Neural crest cell (in vitro differentiated cells): ENCODE measurements at regions not wholly inside any gene's neighbourhood (a gene's known extent, or its start where the extent isn't known, plus 50 kb on each side); places are given as distances from the start of the nearest gene placed in this dataset.

ENCODE experiments used
- DNase-seq: peaks from one replicate; pipeline ENCODE4 v3.0.0; 2021; ENCODE audit warnings: low read depth, mixed read lengths, low spot score
- H3K27ac Mint-ChIP-seq: one replicate; pipeline ENCODE4 v1.8.0; 2021; ENCODE audit warnings: mild to moderate bottlenecking, mixed read lengths; ENCODE audit not compliant: unreplicated experiment
- H3K27me3 Mint-ChIP-seq: 2 replicates; pipeline ENCODE4 v1.8.0; 2021; ENCODE audit warnings: low read depth, mild to moderate bottlenecking, mixed read lengths
- H3K36me3 Mint-ChIP-seq: 2 replicates; pipeline ENCODE4 v1.8.0; 2021; ENCODE audit warnings: low read depth, mild to moderate bottlenecking, mixed read lengths
- H3K4me1 Mint-ChIP-seq: 2 replicates; pipeline ENCODE4 v1.8.0; 2021; ENCODE audit warnings: mixed read lengths
- H3K4me3 Mint-ChIP-seq: one replicate; pipeline ENCODE4 v1.8.0; 2021; ENCODE audit warnings: mild to moderate bottlenecking, mixed read lengths
- H3K9me3 Mint-ChIP-seq: 2 replicates; pipeline ENCODE4 v1.8.0; 2021; ENCODE audit warnings: mixed read lengths
- CTCF ChIP-seq: fragments of 200-600 bp; sonication (generic); conservative IDR thresholded peaks from 2 replicates; pipeline ENCODE4 v1.5.0; 2021; ENCODE audit warnings: antibody characterized with exemption, mild to moderate bottlenecking

- H3K4me1 Mint-ChIP-seq: no peaks in the 10 kb centered on the region
- H3K9me3 Mint-ChIP-seq: peaks cover 4% of the 10 kb centered on the region
Observed at GRCh38 chr12:83404521-83404920, 717.8 kb downstream of the TMTC2 start.

GRCh38 chr12:83390186-83390585, 703.5 kb downstream of the TMTC2 start:
- Mint-ChIP-seq H3K4me1 (no peaks in the 10 kb centered on the region), H3K9me3 (no peaks in the 10 kb centered on the region), H3K27me3 (no peaks in the 10 kb centered on the region), H3K27ac (no peak overlapping the region), H3K4me3 (no peak overlapping the region), H3K36me3 (no peaks in the 10 kb centered on the region)
- TF ChIP-seq CTCF: no peak
- DNase-seq: no peak

More at GRCh38 chr12:83404521-83404920, 717.8 kb downstream of the TMTC2 start:
- no peak for TF ChIP-seq CTCF
- Mint-ChIP-seq H3K27ac (no peak overlapping the region), H3K27me3 (no peaks in the 10 kb centered on the region), H3K4me3 (no peak overlapping the region), H3K36me3 (no peaks in the 10 kb centered on the region)
- DNase-seq: no peak

GRCh38 chr12:83389237-83389996, 702.7 kb downstream of the TMTC2 start:
- H3K36me3 Mint-ChIP-seq: no peaks in the 10 kb centered on the region
- H3K4me3 Mint-ChIP-seq: no peak overlapping the region
- no peak overlapping the region for H3K27ac Mint-ChIP-seq
- peak; percentile 53 for TF ChIP-seq CTCF
- H3K9me3 Mint-ChIP-seq: no peaks in the 10 kb centered on the region
- peak; percentile 3 for DNase-seq
- no peaks in the 10 kb centered on the region for H3K4me1 Mint-ChIP-seq
- no peaks in the 10 kb centered on the region for H3K27me3 Mint-ChIP-seq

GRCh38 chr12:83388551-83388950, 701.8 kb downstream of the TMTC2 start:
- no peak for DNase-seq
- no peak for TF ChIP-seq CTCF
- no peaks in the 10 kb centered on the region for H3K4me1 Mint-ChIP-seq
- H3K27ac Mint-ChIP-seq: no peak overlapping the region
- no peaks in the 10 kb centered on the region for H3K36me3 Mint-ChIP-seq
- no peaks in the 10 kb centered on the region for H3K9me3 Mint-ChIP-seq
- H3K4me3 Mint-ChIP-seq: no peak overlapping the region
- no peaks in the 10 kb centered on the region for H3K27me3 Mint-ChIP-seq

GRCh38 chr12:83386527-83387264, 700.0 kb downstream of the TMTC2 start:
- no peak for TF ChIP-seq CTCF
- no peak for DNase-seq
- Mint-ChIP-seq H3K36me3 (no peaks in the 10 kb centered on the region), H3K4me1 (no peaks in the 10 kb centered on the region), H3K9me3 (no peaks in the 10 kb centered on the region), H3K4me3 (no peak overlapping the region), H3K27ac (no peak overlapping the region), H3K27me3 (no peaks in the 10 kb centered on the region)
